ENCODE measurements at regions not wholly inside any gene's neighbourhood (a gene's known extent, or its start where the extent isn't known, plus 50 kb on each side); places are given as distances from the start of the nearest gene placed in this dataset.

- TF ChIP-seq ZFX (IDR thresholded peaks at IDR 0.05; ENCODE audit: borderline replicate concordance), result no peak
- TF ChIP-seq, protein P1, sequence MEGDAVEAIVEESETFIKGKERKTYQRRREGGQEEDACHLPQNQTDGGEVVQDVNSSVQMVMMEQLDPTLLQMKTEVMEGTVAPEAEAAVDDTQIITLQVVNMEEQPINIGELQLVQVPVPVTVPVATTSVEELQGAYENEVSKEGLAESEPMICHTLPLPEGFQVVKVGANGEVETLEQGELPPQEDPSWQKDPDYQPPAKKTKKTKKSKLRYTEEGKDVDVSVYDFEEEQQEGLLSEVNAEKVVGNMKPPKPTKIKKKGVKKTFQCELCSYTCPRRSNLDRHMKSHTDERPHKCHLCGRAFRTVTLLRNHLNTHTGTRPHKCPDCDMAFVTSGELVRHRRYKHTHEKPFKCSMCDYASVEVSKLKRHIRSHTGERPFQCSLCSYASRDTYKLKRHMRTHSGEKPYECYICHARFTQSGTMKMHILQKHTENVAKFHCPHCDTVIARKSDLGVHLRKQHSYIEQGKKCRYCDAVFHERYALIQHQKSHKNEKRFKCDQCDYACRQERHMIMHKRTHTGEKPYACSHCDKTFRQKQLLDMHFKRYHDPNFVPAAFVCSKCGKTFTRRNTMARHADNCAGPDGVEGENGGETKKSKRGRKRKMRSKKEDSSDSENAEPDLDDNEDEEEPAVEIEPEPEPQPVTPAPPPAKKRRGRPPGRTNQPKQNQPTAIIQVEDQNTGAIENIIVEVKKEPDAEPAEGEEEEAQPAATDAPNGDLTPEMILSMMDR (IDR thresholded peaks at IDR 0.05), result no peak
- H3K27ac ChIP-seq, result no peak overlapping the region
These were observed 58.1 kb downstream of the UNCX start for GRCh38 chr7:1290679-1291356.

GRCh38 chr7:1291357-1291689, 58.7 kb downstream of the UNCX start:
- no peak for TF ChIP-seq ZFX (IDR thresholded peaks at IDR 0.05; ENCODE audit: borderline replicate concordance)
- TF ChIP-seq, protein P1 (IDR thresholded peaks at IDR 0.05), result no peak
- H3K27ac ChIP-seq, result no peak overlapping the region

DNA sequence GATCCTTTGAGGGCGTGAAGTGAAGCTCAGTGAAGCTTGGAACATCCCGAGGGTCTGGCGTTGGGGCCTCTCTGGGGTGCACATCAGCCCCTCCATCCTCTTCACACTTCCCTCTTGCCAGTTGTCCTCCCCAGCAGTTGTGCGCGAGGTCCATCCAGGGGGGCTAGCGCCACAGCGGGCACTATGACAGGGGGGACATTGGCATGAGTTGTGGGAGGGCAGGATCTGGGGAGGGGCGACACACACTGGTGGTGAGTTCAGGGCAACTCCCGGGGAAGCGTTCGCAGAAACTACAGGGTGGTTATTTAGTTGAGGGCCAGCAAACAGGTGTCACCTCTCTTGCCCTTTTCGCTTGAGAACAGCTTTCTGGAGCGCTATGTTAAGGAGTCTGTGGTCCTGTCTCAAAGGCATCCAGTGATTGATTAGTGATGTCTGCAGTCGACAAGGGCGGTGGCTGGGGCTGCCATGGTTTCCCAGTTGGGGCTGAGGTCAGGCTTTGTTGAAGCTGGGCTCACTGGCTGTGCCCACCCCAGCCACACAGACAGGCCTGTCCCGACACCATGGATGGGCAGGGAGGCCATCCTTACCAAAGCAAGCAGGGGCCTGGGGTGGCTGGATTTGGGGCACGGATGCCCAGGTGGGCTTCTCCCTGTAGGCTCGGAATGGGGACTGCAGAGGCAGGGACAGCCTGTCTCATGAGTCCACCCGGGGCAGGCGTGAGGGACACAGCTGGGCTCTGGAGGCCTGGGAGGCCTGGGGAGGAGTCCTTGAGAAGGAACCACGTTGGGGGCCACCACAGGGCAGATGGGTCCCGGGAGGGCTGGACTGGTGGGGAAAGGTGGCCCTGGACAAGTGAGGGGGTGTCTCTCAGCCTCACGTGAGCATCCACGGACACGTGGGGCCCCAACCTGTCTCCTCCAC, 59.4 kb downstream of the UNCX start:
- no peak overlapping the region for H3K27ac ChIP-seq
- no peak for TF ChIP-seq ZFX (IDR thresholded peaks at IDR 0.05; ENCODE audit: borderline replicate concordance)
- TF ChIP-seq, protein P1 (IDR thresholded peaks at IDR 0.05), result no peak

- TF ChIP-seq ZFX (IDR thresholded peaks at IDR 0.05; ENCODE audit: borderline replicate concordance), result no peak
- TF ChIP-seq, protein P1 (IDR thresholded peaks at IDR 0.05), result no peak
- H3K27ac ChIP-seq, result no peak overlapping the region
These were observed 60.5 kb downstream of the UNCX start for GRCh38 chr7:1292972-1293830.

DNA sequence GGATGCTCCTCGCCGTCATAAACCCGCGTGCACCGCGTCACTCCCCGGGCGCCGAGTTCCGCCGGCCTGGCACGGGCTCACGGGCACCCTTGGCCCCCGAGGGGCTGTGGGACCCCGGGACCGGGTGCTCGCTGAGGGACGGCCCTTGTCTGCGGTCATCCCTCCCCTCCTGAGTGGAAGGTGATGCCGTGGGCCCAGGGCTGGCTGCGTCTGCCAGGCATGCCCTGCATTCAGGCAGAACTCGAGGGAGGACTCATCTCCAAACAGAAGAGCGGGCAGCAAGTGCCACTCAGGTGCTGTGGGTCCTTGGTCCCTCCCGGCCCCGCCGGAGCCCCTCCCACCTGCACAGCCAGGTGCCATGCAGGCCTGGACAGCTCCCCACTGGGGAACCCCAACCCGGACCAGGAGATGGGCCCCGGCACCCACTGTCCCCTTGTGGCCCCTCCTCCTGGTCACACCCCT, 61.3 kb downstream of the UNCX start:
- TF ChIP-seq, protein P1 (IDR thresholded peaks at IDR 0.05), result no peak
- TF ChIP-seq ZFX (IDR thresholded peaks at IDR 0.05; ENCODE audit: borderline replicate concordance), result no peak
- no peak overlapping the region for H3K27ac ChIP-seq

DNA sequence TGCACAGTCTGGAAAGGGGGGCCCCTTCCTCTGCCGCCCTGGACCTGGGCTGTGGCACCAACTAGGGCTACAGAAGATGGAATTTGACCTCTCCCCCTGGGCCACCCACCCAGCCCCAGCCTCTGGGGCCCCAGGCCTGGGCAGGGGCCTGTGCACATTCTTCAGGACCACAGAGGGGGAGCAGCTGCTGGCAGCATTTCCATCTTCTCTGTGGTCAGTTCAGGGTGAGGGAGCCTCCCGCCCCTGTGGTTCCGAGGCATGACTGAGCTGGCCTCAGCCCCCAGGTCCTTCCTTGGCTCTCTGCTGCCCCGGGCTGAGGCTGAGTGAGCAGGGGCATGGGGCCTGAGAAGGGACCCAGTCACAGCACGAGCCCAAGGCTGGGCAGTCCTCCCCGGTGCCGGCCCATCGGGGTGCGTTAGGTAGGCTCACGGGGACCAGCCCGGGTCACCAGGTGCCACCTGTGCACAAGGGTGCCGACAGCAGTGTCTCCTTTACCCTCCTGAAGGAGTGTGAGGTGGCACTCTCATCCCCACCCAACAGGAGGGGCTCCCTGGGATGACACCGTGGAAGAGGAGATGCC, 63.2 kb downstream of the UNCX start:
- no peak for TF ChIP-seq ZFX (IDR thresholded peaks at IDR 0.05; ENCODE audit: borderline replicate concordance)
- TF ChIP-seq, protein P1 (IDR thresholded peaks at IDR 0.05), result no peak
- H3K27ac ChIP-seq, result no peak overlapping the region
